Ascending aorta (tissue), 2 donors: ENCODE measurements at regions not wholly inside any gene's neighbourhood (a gene's known extent, or its start where the extent isn't known, plus 50 kb on each side); places are given as distances from the start of the nearest gene placed in this dataset.

Experiments used
- DNase-seq, 2 donors: peaks; one replicate each; pipeline ENCODE4 v3.0.0-alpha.2; 2019; ENCODE audit warnings: low spot score in 2 of 2
- H3K27ac ChIP-seq, 2 donors: fragments of 200-600 bp; sonication (generic); one replicate each; pipeline ENCODE4 v1.5.1; 2016 to 2017; ENCODE audit warnings: mild to moderate bottlenecking in 1 of 2
- H3K27me3 ChIP-seq: fragments of 200-600 bp; sonication (generic); one replicate; pipeline ENCODE4 v1.5.1; 2017
- H3K36me3 ChIP-seq, 2 donors: fragments of 200-600 bp; sonication (generic); one replicate each; pipeline ENCODE4 v1.5.1; 2016
- H3K4me1 ChIP-seq, 2 donors: fragments of 200-600 bp; sonication (generic); one replicate each; pipeline ENCODE4 v1.5.1; 2016 to 2017; ENCODE audit warnings: mild to moderate bottlenecking in 1 of 2
- H3K4me3 ChIP-seq, 2 donors: fragments of 200-600 bp; sonication (generic); one replicate each; pipeline ENCODE4 v1.5.1; 2016 to 2017; ENCODE audit warnings: mild to moderate bottlenecking in 1 of 2
- H3K9me3 ChIP-seq, 2 donors: fragments of 200-600 bp; sonication (generic); one replicate each; pipeline ENCODE4 v1.5.1; 2016
- intact Hi-C: fragments of 100-400 bp; cut with DNase I; formaldehyde crosslinking; loops from one replicate; pipeline ENCODE4 v1.15.1; 2023
- TF ChIP-seq, protein P1 (sequence below), 3 experiments: fragments of 200-600 bp in 2 of 3; fragments of 450-650 bp in 1 of 3; sonication (generic) in 2 of 3; IDR thresholded peaks; one replicate each; pipeline ENCODE4 v1.5.1; 2016 to 2019; ENCODE audit warnings: antibody characterized with exemption in 3 of 3, mild to moderate bottlenecking in 1 of 3, moderate library complexity in 1 of 3

DNA sequence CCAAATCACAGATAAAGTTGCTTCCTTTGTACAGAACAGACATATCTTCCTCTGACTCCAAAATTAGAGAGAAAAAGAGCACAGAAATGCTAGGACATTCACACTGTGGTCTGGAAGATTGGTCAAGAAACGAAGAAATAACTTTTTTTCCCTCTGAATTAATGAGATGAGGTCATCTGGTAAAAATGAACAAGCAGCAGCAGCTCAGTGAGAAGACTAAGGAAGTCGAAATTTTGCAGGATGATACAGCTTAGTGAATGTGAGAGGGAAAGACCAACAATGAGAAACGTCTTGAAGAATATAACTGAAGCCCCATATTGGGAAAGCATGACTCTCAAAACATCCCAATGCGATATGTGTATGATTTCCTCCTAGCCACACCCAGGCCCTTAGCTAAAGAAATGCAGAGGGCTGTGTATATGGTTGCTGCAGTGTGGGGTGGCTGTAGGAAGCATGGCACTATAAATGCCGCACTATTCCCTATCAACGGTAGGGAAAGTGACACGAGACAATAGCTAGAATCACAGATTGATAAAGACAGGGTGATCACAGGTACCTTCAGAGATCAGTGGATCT lies 208.6 kb downstream of the VEGFC start:
- Histone ChIP-seq H3K9me3 (no peaks in the 10 kb centered on the region), H3K4me3 (no peak overlapping the region), H3K27me3 (no peaks in the 10 kb centered on the region), H3K36me3 (no peaks in the 10 kb centered on the region), H3K27ac (no peak overlapping the region), H3K4me1 (no peaks in the 10 kb centered on the region)
- intact Hi-C loops: no loop called here
- DNase-seq: no peak
- TF ChIP-seq, protein P1, sequence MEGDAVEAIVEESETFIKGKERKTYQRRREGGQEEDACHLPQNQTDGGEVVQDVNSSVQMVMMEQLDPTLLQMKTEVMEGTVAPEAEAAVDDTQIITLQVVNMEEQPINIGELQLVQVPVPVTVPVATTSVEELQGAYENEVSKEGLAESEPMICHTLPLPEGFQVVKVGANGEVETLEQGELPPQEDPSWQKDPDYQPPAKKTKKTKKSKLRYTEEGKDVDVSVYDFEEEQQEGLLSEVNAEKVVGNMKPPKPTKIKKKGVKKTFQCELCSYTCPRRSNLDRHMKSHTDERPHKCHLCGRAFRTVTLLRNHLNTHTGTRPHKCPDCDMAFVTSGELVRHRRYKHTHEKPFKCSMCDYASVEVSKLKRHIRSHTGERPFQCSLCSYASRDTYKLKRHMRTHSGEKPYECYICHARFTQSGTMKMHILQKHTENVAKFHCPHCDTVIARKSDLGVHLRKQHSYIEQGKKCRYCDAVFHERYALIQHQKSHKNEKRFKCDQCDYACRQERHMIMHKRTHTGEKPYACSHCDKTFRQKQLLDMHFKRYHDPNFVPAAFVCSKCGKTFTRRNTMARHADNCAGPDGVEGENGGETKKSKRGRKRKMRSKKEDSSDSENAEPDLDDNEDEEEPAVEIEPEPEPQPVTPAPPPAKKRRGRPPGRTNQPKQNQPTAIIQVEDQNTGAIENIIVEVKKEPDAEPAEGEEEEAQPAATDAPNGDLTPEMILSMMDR (IDR thresholded peaks at IDR 0.05): no peak

DNA sequence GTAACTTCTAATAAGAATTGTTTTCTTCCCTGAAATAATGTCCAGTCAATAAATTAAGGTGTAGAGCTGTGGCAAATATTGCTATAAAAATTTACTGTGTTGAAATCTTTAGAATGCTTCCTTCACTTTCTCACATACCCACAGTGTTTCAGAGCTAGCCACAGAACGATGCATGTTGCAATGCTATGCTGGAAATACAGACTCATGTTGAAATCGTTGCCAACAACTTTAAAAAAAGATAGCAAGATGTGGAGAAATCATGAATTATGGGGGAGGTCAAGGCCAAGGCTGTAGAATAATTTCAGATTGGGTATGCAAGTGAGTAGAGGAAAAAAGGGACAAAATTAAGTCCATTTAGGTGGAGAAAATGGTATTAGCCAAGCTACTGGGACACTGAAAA lies 204.8 kb downstream of the VEGFC start:
- DNase-seq: no peak
- peaks cover 0 to 4% of the 10 kb centered on the region in 2 donors for H3K9me3 ChIP-seq
- no peak overlapping the region for H3K4me3 ChIP-seq
- H3K27me3 ChIP-seq: no peaks in the 10 kb centered on the region
- no peaks in the 10 kb centered on the region for H3K36me3 ChIP-seq
- intact Hi-C loops: no loop called here
- H3K27ac ChIP-seq: no peak overlapping the region
- TF ChIP-seq, protein P1 (IDR thresholded peaks at IDR 0.05): no peak
- H3K4me1 ChIP-seq: no peaks in the 10 kb centered on the region

DNA sequence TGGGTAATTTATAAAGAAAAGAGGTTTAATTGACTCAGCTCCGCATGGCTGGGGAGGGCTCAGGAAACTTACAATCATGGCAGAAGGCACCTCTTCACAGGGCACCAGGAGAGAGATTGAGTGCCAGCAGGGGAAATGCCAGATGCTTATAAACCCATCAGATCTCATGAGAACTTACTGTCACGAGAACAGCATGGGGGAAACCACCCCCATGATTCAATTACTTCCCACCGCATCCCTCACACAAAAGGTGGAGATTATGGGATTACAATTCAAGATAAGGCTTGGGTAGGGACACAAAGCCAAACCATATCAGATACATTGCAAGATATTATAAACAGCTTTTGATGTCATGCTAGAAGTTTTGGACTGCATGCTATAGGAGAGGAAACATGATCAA lies 204.3 kb downstream of the VEGFC start:
- TF ChIP-seq, protein P1 (IDR thresholded peaks at IDR 0.05): no peak
- H3K9me3 ChIP-seq: peaks cover 0 to 4% of the 10 kb centered on the region in 2 donors
- no peak overlapping the region for H3K27ac ChIP-seq
- no peaks in the 10 kb centered on the region for H3K4me1 ChIP-seq
- no peak for DNase-seq
- intact Hi-C loops: no loop called here
- H3K4me3 ChIP-seq: no peak overlapping the region
- H3K36me3 ChIP-seq: no peaks in the 10 kb centered on the region
- H3K27me3 ChIP-seq: no peaks in the 10 kb centered on the region

DNA sequence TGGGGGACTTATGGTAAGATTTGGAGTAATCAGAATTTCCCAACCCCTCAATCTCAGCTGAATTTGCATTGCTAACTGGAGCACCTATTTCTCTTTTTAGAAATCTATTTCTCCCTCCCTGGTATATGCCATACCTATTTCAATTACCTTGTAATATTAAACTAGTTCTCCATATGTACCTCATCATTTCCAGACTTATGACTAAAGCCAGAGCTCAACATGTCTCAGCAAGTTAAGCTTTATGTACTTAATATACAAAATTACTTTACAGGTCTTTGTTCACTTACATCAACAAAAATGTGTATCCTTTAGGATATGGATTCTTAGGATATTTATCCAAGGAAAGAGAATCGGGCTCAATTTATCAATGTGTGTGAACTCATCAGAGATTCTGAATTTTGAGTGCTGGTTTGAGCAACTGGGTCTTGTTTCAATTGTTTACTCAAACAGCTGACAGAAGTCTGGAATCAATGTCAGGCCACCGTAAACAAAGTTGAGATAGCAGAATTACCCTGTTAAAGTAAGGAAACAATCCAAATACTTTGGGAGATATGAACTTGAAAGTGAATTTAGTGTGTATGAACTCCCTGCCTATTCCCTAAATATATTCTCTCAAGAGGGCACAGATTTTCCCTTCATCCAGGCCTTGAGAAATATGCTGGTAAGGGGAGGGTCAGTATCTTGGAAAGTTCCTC lies 199.6 kb downstream of the VEGFC start:
- Histone ChIP-seq H3K27ac (no peak overlapping the region), H3K27me3 (no peaks in the 10 kb centered on the region), H3K9me3 (peaks cover 0 to 4% of the 10 kb centered on the region in 2 donors), H3K36me3 (no peaks in the 10 kb centered on the region), H3K4me1 (no peaks in the 10 kb centered on the region), H3K4me3 (no peak overlapping the region)
- TF ChIP-seq, protein P1 (IDR thresholded peaks at IDR 0.05): no peak
- intact Hi-C loops: no loop called here
- DNase-seq: no peak

DNA sequence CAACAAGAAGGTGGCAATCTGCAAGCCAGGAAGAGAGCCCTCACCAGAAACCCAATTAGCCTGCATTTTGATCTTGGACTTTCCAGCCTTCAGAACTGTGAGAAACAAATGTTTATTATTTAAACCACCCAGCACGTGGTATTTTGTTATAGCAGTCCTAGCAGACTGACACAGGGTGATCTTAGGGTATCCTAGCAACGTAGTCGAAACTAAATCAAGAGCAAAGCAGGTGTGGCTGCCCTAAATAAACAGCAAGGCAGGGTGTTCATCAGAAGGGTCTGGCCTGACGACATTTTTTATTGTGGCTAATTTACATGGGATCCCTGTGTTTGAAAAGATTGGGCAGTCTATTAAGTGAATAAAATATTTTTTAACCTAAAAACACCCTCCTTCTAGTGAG lies 198.8 kb downstream of the VEGFC start:
- H3K27ac ChIP-seq: no peak overlapping the region
- H3K9me3 ChIP-seq: peaks cover 0 to 4% of the 10 kb centered on the region in 2 donors
- intact Hi-C loops: no loop called here
- TF ChIP-seq, protein P1 (IDR thresholded peaks at IDR 0.05): no peak
- H3K36me3 ChIP-seq: no peaks in the 10 kb centered on the region
- H3K4me1 ChIP-seq: no peaks in the 10 kb centered on the region
- no peaks in the 10 kb centered on the region for H3K27me3 ChIP-seq
- no peak overlapping the region for H3K4me3 ChIP-seq
- DNase-seq: no peak
